Panc1 (cell line): ENCODE measurements at regions not wholly inside any gene's neighbourhood (a gene's known extent, or its start where the extent isn't known, plus 50 kb on each side); places are given as distances from the start of the nearest gene placed in this dataset.
"Not testable (repeated sequence)": the region's sequence is repeated elsewhere in the genome, so short reads cannot be mapped to it uniquely, and the experiment has no call there.

Experiments
- CTCF ChIP-seq: fragments of 450-650 bp; IDR thresholded peaks from 2 replicates; pipeline ENCODE4 v1.5.1; 2017; ENCODE audit warnings: mild to moderate bottlenecking
- POLR2AphosphoS5 ChIP-seq: IDR thresholded peaks from 2 replicates; pipeline ENCODE4 v1.6.1; 2012; ENCODE audit warnings: mild to moderate bottlenecking, low read depth, low read length, moderate library complexity
- REST ChIP-seq, 2 experiments: IDR thresholded peaks; 2 replicates each; pipeline ENCODE4 v1.6.1; 2011 to 2012; ENCODE audit warnings: low read depth in 2 of 2, control low read depth in 1 of 2, low read length in 1 of 2, mild to moderate bottlenecking in 1 of 2, moderate library complexity in 1 of 2; ENCODE audit not compliant: insufficient read depth in 1 of 2
- SIN3A ChIP-seq: IDR thresholded peaks from 2 replicates; pipeline ENCODE4 v1.6.1; 2012; ENCODE audit warnings: low read depth, mild to moderate bottlenecking, low read length, moderate library complexity, borderline replicate concordance; ENCODE audit not compliant: insufficient read depth

- TF ChIP-seq POLR2AphosphoS5; CTCF; REST (IDR thresholded peaks at IDR 0.05; ENCODE audit: insufficient read depth in 1 of 2, low read depth in 2 of 2, low read length in 1 of 2); SIN3A: not testable (repeated sequence)
These were observed 464.6 kb upstream of the ZNG1F start for GRCh38 chr9:41653560-41654340.
